ENCODE measurements at regions not wholly inside any gene's neighbourhood (a gene's known extent, or its start where the extent isn't known, plus 50 kb on each side); places are given as distances from the start of the nearest gene placed in this dataset.

GRCh38 chr2:241925821-241926441 is 56.4 kb downstream of the RTP5 start:
- Histone ChIP-seq H3K36me3 (ENCODE audit: low read length) (no peaks in the 10 kb centered on the region), H3F3A (ENCODE audit: insufficient read depth) (no peaks in the 10 kb centered on the region), H3K4me3 (ENCODE audit: insufficient read depth, low read length, poor library complexity, severe bottlenecking) (no peak overlapping the region), H2AFZ (ENCODE audit: low read depth, low read length, severe bottlenecking) (no peak overlapping the region), H3K9me3 (ENCODE audit: insufficient read depth, low read length) (no peaks in the 10 kb centered on the region), H3K9me2 (replicated peaks; ENCODE audit: insufficient read depth, low read length) (no peaks in the 10 kb centered on the region), H4K20me1 (ENCODE audit: low read depth, low read length) (no peaks in the 10 kb centered on the region), H3K9ac (ENCODE audit: low read length) (no peak overlapping the region), H3K27me3 (ENCODE audit: low read length) (no peaks in the 10 kb centered on the region), H3K27ac (ENCODE audit: low read depth, low read length) (no peak overlapping the region), H3K4me2 (ENCODE audit: low read depth, low read length, poor library complexity, severe bottlenecking) (no peak overlapping the region), H3K79me2 (ENCODE audit: insufficient read depth, low read length) (no peaks in the 10 kb centered on the region)
- TF ChIP-seq CTCF (IDR thresholded peaks at IDR 0.05; ENCODE audit: insufficient read depth, low read length, poor library complexity, severe bottlenecking) (no peak), EZH2phosphoT487 (conservative IDR thresholded peaks at IDR 0.05; ENCODE audit: low read length) (no peak)

DNA sequence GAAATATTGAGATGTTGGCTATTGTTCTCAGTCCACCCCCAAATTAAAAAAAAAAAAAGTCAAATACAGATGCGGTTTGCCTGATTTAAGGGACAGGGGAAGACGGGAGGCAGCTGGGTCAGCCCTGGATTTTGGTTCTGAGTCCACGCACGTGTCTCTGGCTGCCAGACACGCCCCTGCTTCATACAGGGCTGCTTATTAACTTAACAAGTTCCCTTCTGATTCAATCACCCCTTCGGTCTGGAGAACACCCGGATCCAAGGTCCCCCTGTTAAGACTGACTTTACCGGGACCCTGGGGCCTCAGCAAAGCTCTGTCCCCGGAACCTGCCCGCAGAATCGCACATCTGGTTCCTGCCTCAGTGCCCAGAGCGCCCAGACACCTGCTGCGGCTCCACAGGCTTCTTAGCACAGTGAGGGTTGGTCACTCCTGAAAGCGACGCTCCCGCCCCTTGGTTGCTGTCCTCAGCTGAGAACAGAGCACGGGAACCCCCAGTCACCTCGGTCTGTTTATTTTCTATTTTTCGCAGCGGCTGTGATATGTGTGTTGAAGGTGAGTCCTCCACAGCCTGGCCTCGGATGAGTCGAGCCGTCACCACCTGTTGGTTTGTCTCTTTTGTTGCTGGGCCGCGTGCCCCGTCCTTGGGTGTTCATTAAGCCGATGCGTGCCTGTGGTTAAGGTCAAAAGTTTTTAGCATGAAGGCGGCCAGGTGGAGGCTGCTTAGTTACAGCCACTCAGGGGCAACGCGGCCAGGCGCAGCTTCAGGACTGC is 57.2 kb downstream of the RTP5 start:
- H4K20me1 ChIP-seq (ENCODE audit: low read depth, low read length): no peaks in the 10 kb centered on the region
- no peak overlapping the region for H3K9ac ChIP-seq (ENCODE audit: low read length)
- H3K4me2 ChIP-seq (ENCODE audit: low read depth, low read length, poor library complexity, severe bottlenecking): no peak overlapping the region
- no peaks in the 10 kb centered on the region for H3K9me2 ChIP-seq (replicated peaks; ENCODE audit: insufficient read depth, low read length)
- H3K9me3 ChIP-seq (ENCODE audit: insufficient read depth, low read length): no peaks in the 10 kb centered on the region
- H2AFZ ChIP-seq (ENCODE audit: low read depth, low read length, severe bottlenecking): no peak overlapping the region
- H3K36me3 ChIP-seq (ENCODE audit: low read length): no peaks in the 10 kb centered on the region
- no peaks in the 10 kb centered on the region for H3F3A ChIP-seq (ENCODE audit: insufficient read depth)
- no peaks in the 10 kb centered on the region for H3K79me2 ChIP-seq (ENCODE audit: insufficient read depth, low read length)
- TF ChIP-seq CTCF (IDR thresholded peaks at IDR 0.05; ENCODE audit: insufficient read depth, low read length, poor library complexity, severe bottlenecking) (no peak), EZH2phosphoT487 (conservative IDR thresholded peaks at IDR 0.05; ENCODE audit: low read length) (no peak)
- H3K27me3 ChIP-seq (ENCODE audit: low read length): no peaks in the 10 kb centered on the region
- no peak overlapping the region for H3K4me3 ChIP-seq (ENCODE audit: insufficient read depth, low read length, poor library complexity, severe bottlenecking)
- no peak overlapping the region for H3K27ac ChIP-seq (ENCODE audit: low read depth, low read length)

GRCh38 chr2:241929551-241930490 is 60.3 kb downstream of the RTP5 start:
- Histone ChIP-seq H3K27me3 (ENCODE audit: low read length) (no peaks in the 10 kb centered on the region), H3K9ac (ENCODE audit: low read length) (no peak overlapping the region), H3K4me2 (ENCODE audit: low read depth, low read length, poor library complexity, severe bottlenecking) (no peak overlapping the region), H3K9me2 (replicated peaks; ENCODE audit: insufficient read depth, low read length) (no peaks in the 10 kb centered on the region), H2AFZ (ENCODE audit: low read depth, low read length, severe bottlenecking) (no peak overlapping the region), H3F3A (ENCODE audit: insufficient read depth) (no peaks in the 10 kb centered on the region), H3K9me3 (ENCODE audit: insufficient read depth, low read length) (no peaks in the 10 kb centered on the region), H3K4me3 (ENCODE audit: insufficient read depth, low read length, poor library complexity, severe bottlenecking) (no peak overlapping the region), H3K36me3 (ENCODE audit: low read length) (no peaks in the 10 kb centered on the region), H3K79me2 (ENCODE audit: insufficient read depth, low read length) (no peaks in the 10 kb centered on the region), H3K27ac (ENCODE audit: low read depth, low read length) (no peak overlapping the region), H4K20me1 (ENCODE audit: low read depth, low read length) (no peaks in the 10 kb centered on the region)
- no peak for TF ChIP-seq EZH2phosphoT487 (conservative IDR thresholded peaks at IDR 0.05; ENCODE audit: low read length)
- no peak for TF ChIP-seq CTCF (IDR thresholded peaks at IDR 0.05; ENCODE audit: insufficient read depth, low read length, poor library complexity, severe bottlenecking)

All from SU-DHL-6 (cell line).